ENCODE measurements at regions not wholly inside any gene's neighbourhood (a gene's known extent, or its start where the extent isn't known, plus 50 kb on each side); places are given as distances from the start of the nearest gene placed in this dataset.
"Not testable (repeated sequence)": the region's sequence is repeated elsewhere in the genome, so short reads cannot be mapped to it uniquely, and the experiment has no call there.

DNA sequence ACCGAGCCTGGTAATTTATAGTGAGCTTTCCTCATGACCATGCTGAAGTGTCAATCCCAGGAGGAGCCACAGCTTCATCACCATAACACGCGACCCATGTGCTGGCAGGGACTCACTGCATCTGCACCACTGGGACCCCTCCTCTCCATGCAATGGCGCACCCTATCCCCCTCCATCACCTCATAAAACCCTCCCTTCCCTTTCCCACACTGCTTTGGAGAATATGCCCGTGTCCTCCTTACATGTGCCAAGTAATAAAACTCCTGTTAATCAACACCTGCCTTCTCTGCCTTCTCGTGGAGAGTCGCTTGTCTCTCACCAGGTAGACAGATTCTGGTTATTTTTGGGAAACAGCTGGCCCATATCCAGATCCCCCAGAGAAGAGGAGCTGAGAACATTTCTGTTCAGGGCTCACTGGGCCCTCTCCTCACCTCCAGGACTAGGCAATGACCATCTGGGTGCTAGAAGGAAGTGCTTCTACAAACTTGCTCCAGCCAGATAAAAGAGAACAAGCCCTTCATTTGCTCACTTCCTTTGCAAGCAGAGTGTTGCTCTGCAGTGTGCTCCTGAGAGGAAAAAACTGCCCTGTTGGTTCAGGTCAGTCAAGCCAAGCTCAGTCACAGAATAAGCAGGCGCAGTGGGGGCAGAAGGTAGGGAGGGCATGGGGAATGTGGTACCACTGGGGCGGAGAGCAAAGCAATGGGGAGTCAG lies 894.3 kb downstream of the UQCRFS1 start:
- ATAC-seq (no peak), DNase-seq (no peak)
- Histone ChIP-seq H3K36me3 (no peaks in the 10 kb centered on the region), H3K4me3 (no peak overlapping the region), H3K27ac (no peak overlapping the region), H3K9me3 (no peaks in the 10 kb centered on the region), H3K27me3 (no peaks in the 10 kb centered on the region), H3K4me1 (no peaks in the 10 kb centered on the region)
- TF ChIP-seq, protein P1, sequence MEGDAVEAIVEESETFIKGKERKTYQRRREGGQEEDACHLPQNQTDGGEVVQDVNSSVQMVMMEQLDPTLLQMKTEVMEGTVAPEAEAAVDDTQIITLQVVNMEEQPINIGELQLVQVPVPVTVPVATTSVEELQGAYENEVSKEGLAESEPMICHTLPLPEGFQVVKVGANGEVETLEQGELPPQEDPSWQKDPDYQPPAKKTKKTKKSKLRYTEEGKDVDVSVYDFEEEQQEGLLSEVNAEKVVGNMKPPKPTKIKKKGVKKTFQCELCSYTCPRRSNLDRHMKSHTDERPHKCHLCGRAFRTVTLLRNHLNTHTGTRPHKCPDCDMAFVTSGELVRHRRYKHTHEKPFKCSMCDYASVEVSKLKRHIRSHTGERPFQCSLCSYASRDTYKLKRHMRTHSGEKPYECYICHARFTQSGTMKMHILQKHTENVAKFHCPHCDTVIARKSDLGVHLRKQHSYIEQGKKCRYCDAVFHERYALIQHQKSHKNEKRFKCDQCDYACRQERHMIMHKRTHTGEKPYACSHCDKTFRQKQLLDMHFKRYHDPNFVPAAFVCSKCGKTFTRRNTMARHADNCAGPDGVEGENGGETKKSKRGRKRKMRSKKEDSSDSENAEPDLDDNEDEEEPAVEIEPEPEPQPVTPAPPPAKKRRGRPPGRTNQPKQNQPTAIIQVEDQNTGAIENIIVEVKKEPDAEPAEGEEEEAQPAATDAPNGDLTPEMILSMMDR (IDR thresholded peaks at IDR 0.05), result no peak
- intact Hi-C loops (cut with DNase I), result no loop called here

GRCh38 chr19:28316464-28316863 lies 896.5 kb downstream of the UQCRFS1 start:
- no peak for DNase-seq
- ATAC-seq, result no peak
- H3K27me3 ChIP-seq, result no peaks in the 10 kb centered on the region
- H3K9me3 ChIP-seq, result no peaks in the 10 kb centered on the region
- intact Hi-C loops (cut with DNase I), result no loop called here
- TF ChIP-seq, protein P1 (IDR thresholded peaks at IDR 0.05), result no peak
- no peaks in the 10 kb centered on the region for H3K4me1 ChIP-seq
- no peak overlapping the region for H3K27ac ChIP-seq
- no peak overlapping the region for H3K4me3 ChIP-seq
- H3K36me3 ChIP-seq, result no peaks in the 10 kb centered on the region

GRCh38 chr19:28314756-28315155 lies 898.2 kb downstream of the UQCRFS1 start:
- no peaks in the 10 kb centered on the region for H3K27me3 ChIP-seq
- TF ChIP-seq, protein P1 (IDR thresholded peaks at IDR 0.05), result no peak
- H3K9me3 ChIP-seq, result no peaks in the 10 kb centered on the region
- intact Hi-C loops (cut with DNase I), result no loop called here
- DNase-seq (no peak), ATAC-seq (no peak)
- no peak overlapping the region for H3K27ac ChIP-seq
- no peaks in the 10 kb centered on the region for H3K4me1 ChIP-seq
- no peaks in the 10 kb centered on the region for H3K36me3 ChIP-seq
- H3K4me3 ChIP-seq, result no peak overlapping the region

GRCh38 chr19:28314287-28314686 lies 898.7 kb downstream of the UQCRFS1 start:
- no peaks in the 10 kb centered on the region for H3K4me1 ChIP-seq
- TF ChIP-seq, protein P1 (IDR thresholded peaks at IDR 0.05), result no peak
- H3K9me3 ChIP-seq, result no peaks in the 10 kb centered on the region
- no peak for ATAC-seq
- no peaks in the 10 kb centered on the region for H3K27me3 ChIP-seq
- DNase-seq, result no peak
- no peak overlapping the region for H3K27ac ChIP-seq
- no peak overlapping the region for H3K4me3 ChIP-seq
- intact Hi-C loops (cut with DNase I), result no loop called here
- no peaks in the 10 kb centered on the region for H3K36me3 ChIP-seq

DNA sequence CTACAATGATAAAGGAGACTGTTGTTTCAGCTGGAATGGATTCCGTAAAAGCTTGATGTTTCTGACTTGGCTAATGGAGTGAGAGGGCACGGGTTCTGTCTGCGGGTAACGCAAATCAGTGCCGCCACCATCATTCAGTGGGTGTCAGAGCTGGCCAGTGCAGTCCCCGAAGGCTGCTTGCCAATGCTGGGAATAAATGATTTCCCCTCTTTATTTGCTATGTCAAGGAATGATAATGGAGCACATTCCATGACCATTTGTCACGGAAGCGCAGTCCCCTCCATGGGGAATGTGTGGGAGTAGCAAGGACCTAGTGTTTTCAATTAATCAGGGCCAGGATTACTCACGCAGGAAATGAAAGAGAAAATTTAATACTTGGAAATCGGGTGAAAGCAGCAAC lies 899.3 kb downstream of the UQCRFS1 start:
- intact Hi-C loops (cut with DNase I), result no loop called here
- Histone ChIP-seq H3K9me3 (no peaks in the 10 kb centered on the region), H3K4me1 (no peaks in the 10 kb centered on the region), H3K36me3 (no peaks in the 10 kb centered on the region), H3K27me3 (no peaks in the 10 kb centered on the region), H3K27ac (no peak overlapping the region), H3K4me3 (no peak overlapping the region)
- DNase-seq (no peak), ATAC-seq (no peak)
- TF ChIP-seq, protein P1 (IDR thresholded peaks at IDR 0.05), result no peak

DNA sequence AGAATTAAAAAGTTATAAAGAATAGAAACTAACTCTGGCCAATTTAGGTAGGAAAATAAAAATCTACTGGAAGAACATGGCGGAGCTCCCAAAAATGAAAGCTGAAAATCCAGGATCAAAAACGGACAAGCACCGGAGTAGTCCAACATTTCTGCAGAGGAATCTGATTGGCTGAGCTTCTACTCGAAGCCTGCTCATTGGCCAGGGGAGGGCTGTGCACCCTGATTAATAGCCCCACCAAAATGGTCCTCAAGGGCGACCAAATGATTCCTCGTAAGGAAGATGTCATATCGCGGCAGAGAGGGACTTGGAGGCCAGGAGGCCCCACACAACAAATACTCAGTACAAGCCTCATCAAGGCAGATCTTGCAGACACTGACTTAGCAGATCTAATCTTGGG lies 900.7 kb downstream of the UQCRFS1 start:
- intact Hi-C loops (cut with DNase I), result no loop called here
- H3K4me3 ChIP-seq, result no peak overlapping the region
- TF ChIP-seq, protein P1 (IDR thresholded peaks at IDR 0.05), result no peak
- H3K9me3 ChIP-seq, result no peaks in the 10 kb centered on the region
- no peak overlapping the region for H3K27ac ChIP-seq
- no peaks in the 10 kb centered on the region for H3K27me3 ChIP-seq
- H3K36me3 ChIP-seq, result no peaks in the 10 kb centered on the region
- DNase-seq (no peak), ATAC-seq (no peak)
- no peaks in the 10 kb centered on the region for H3K4me1 ChIP-seq

- ATAC-seq; intact Hi-C loops (cut with DNase I); H3K4me1 ChIP-seq; DNase-seq; H3K9me3 ChIP-seq; H3K4me3 ChIP-seq; H3K27me3 ChIP-seq; H3K27ac ChIP-seq; H3K36me3 ChIP-seq: not testable (repeated sequence)
Measured at GRCh38 chr19:28310829-28311228, 902.1 kb downstream of the UQCRFS1 start.

Data from upper lobe of right lung (tissue), 1 donor.